Loucy (cell line): ENCODE measurements at regions not wholly inside any gene's neighbourhood (a gene's known extent, or its start where the extent isn't known, plus 50 kb on each side); places are given as distances from the start of the nearest gene placed in this dataset.

Experiments
- CTCF ChIP-seq: fragments of 200-600 bp; sonication (generic); conservative IDR thresholded peaks from 2 replicates; pipeline ENCODE4 v1.5.1; 2014; ENCODE audit warnings: mild to moderate bottlenecking, antibody characterized with exemption, low read length
- EZH2phosphoT487 ChIP-seq: fragments of 200-600 bp; IDR thresholded peaks from 2 replicates; pipeline ENCODE4 v1.6.1; 2018; ENCODE audit warnings: antibody characterized with exemption, mild to moderate bottlenecking, moderate library complexity, borderline replicate concordance

DNA sequence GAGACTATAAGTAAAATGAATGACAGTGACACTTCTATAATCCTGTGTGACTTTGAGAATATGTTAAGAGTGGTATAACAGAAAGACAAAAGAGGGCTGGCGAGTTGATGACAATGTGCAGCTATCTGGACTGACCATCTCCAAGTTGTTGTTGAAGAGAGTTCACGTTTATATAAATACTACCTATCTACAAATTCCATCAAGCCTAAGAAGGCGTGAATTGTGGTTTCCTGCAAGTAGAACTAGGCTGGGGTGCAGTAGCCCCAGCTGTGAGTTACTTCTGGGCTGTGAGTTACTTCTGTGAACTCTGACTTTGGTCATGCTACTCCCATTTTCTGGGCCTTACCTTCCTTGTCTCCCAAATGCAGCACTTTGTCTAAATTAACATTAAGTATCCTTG, 561.0 kb downstream of the TBC1D4 start:
- TF ChIP-seq CTCF (no peak), EZH2phosphoT487 (no peak)
